Stimulated activated CD8-positive, alpha-beta memory T cell treated with anti-CD3 and anti-CD28 coated beads, Interleukin-2, amount 100 ng/mL, for 48 hours (primary cell): ENCODE measurements at regions not wholly inside any gene's neighbourhood (a gene's known extent, or its start where the extent isn't known, plus 50 kb on each side); places are given as distances from the start of the nearest gene placed in this dataset.
"Not testable (repeated sequence)": the region's sequence is repeated elsewhere in the genome, so short reads cannot be mapped to it uniquely, and the experiment has no call there.

ENCODE experiments used
- DNase-seq, 2 donors: peaks; one replicate each; pipeline ENCODE4 v3.0.0-alpha.2; 2020; ENCODE audit warnings: low read depth in 2 of 2

DNA sequence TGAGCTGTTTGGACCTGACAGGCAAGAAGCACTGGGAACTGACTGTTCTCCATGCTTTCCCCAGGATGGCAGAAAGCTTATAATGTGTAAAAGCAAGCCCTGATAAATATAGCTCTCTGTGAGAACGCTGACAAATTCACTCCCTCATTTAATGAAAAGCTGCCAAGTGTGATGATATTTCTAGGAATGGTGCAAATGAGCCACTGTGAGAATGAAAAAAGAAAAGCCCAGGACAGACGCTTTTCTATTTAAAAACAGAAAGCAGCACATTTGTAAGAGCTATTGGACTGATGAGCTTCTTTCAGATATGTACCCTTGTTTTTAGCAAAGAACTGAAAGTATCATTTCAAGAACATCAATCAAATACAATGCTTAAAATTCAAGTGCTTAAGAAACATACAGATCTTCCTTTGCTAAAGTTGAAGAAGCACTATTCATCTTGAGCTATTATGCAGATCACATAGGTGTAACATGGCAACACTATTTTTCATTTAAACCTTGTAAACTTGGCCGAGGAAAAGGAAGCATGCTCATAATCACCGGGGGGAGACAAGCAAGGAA lies 842.6 kb upstream of the ACO1 start:
- no peak for DNase-seq

DNA sequence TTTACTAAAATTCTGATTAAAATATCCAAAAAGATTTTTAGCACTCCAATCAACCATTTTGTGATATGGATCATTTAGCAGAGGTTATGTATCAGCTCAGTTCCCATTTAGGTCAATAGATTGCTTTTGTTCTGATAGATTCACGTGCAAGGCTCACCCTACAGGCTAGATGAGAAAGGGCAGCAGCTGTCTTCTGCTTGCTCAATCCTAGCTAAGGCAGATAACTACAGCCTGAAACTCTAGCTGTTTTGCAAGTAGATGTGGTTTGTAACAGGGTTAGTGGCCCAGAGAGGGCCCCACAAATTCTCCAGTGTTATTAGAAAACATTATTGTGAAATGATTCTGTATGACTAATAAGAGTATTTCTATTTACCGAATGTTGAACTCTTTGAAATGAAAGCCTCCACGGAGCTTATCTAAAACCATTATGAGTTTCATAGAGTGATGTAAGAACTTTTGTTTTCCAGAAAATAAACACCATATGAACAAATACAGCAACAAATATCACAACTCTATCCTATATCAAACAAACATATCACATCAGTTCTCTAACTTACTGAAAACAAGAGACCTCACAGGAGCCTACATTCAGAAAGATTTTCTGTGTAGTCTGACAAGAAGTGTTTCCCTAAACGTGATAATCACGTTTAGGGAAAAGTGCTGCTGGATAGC lies 841.9 kb upstream of the ACO1 start:
- DNase-seq, result no peak

DNA sequence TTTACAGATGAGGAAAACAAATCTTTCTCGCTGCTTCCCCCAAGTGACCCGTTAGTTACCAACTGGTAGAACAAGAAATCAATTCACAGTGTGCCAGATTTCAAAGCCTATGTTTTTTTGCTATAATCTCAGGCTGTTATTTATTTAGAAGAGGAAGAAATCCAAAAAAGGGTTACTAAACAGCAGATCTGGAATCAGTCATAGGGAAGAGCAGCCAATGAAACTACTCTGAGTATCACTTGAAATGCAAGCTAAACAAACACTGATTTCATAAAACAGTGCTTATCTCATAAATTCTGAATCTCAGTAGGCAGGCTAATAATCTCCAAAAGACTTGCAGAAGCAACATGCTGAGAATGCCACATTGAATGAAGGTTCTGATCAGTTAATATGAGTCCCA lies 829.5 kb upstream of the ACO1 start:
- no peak for DNase-seq

DNA sequence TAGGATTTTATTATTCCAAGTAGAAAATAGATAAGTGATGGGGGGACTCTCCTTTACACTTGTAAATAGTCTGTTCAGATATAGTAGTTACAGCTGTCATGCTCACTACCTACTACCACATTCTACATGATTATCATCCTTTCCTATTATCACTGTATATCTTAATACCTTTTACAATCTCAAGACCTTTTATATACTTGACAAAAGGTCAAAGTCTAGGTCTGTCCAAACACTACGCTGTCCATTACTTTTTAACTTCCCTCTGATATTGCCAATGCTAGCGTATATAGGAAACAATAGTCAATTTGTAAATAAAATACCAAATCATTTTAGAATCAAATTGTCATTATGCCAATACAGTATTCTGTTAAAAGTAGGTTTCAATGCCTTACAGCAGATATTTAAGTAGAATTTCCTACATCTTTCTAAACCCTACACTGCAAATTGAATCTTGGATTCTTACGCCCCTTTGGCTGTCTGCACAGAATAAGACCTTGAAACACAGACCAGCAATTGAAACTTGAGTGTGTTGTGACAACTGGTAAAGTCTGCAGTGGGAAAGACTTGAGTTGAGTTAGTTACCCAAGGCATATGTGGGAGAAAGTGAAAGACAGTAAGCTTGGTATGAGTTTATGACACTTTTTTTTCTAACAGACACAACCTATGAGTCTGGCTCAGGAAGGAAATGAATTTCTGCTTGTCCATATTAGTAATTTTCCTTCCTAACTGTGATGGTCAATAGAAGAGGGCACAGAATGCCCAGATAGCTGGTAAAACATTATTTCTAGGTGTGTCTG lies 827.6 kb upstream of the ACO1 start:
- DNase-seq, result no peak

DNA sequence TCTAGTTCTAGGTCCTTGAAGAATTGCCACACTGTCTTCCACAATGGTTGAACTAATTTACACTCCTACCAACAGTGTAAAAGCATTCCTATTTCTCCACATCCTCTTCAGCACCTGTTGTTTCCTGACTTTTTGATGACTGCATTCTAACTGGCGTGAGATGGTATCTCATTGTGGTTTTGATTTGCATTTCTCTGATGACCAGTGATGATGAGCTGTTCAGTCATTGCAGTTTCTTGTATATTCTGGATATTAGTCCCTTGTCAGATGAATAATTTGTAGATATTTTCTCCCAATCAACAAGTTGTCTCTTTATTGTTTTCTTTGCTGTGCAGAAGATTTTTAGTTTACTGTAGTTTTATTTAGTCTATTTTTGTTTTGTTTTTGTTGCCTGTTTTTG lies 812.3 kb upstream of the ACO1 start:
- not testable (repeated sequence) for DNase-seq

DNA sequence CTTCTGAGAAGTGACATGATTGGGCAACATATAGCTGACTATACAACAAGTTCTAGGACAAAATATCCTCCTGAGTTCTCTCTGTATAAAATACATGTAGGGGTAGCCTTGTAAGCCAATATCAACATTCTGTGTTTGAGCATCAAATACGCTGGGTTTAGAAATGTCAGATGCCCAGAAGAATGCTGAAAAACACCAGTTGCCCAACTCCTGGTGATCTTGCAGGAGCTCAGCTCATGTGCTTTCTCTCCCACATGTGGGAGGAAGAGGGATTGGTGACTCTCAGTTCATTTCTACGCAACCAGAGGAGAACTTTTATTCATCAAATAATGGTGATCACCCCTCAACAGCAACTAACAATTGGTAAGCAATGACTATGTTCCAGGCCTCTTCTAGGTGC lies 810.9 kb upstream of the ACO1 start:
- no peak for DNase-seq

DNA sequence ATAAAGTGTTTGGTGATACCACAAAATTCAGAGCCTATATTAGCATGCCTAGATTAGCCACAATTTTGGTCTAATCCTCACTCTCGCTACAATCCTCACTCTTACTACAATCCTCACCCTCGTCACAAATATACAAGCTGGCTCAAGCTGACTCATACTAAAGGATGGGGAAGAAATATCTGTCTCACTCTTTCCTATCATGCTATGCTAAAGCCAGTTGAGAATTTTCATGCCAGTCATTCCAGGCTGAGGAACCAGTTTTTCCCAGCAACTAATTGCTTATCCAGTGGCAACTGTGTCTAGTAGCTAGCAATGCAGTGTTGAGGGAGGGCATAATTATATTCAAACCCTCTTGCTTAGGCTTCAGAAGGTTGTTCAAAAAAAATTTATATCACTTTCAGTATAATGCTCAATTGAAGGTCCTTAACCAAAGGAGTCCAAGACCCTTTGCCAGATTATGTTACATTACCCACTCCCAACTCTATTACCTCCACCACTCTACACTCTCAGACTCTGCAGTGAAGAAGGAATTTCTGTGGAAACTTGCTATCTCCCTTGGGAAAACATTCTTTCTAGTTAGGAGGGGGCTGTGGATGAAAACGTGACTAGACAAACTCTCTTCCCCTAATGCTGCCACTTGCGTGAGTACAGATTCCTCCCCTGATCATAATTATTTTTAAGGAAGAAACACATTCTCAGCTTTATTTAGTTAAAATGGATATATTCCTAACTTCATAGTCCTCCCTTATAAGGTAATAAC lies 810.3 kb upstream of the ACO1 start:
- no peak for DNase-seq

DNA sequence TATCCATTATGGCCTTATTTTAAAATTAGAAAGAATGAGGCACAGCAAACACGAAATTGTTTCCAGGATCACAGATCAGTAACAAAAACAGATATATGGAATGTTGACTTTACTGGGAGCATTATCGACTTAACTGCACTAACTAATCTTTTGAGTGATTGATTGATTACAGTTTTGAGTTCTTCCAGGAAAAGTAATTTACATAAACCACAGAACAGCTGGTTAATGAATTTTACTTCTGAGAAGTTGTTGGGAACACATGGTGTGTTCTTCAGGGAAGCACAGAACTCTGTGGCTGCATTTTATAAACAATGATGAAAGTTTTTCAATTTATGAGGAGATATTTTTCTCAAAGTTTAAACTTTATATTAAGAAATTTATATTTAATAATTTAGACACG lies 802.4 kb upstream of the ACO1 start:
- DNase-seq, result no peak

DNA sequence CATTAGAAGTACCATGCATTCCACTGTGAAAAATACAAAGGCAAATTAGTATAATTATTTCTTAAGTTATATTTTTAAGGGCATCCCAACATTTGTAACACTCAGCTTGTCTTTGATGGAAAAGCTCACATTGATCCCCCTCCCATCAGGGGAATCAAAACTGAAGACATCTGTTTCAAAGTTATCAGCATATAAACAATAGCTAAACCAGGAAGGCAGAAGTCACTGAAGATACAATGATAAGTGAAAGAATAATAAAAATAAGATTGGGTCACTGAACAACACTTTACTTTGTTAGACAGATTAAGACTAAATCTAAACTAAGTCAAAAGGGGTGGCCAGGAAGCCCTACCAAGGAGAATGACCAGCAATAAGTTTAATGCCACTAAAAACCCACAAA lies 801.9 kb upstream of the ACO1 start:
- no peak for DNase-seq

DNA sequence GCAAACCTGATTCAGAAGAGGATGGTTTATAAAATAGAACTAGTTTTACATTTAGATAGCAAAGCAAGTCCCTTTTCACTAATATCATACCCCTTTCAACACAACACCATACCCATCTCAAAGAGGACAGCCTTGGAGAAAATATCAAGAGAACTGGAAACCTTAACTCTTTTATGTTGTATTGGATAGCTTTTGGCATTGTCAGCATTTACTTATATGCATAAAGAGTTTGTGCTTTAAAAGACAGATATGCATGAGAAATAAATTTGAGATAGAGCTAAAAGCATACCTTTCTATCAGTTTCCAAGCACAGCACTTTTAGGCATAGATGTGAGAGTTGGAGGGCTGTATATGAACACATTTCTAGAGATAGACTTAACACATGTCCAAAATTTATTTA lies 799.3 kb upstream of the ACO1 start:
- no peak for DNase-seq

DNA sequence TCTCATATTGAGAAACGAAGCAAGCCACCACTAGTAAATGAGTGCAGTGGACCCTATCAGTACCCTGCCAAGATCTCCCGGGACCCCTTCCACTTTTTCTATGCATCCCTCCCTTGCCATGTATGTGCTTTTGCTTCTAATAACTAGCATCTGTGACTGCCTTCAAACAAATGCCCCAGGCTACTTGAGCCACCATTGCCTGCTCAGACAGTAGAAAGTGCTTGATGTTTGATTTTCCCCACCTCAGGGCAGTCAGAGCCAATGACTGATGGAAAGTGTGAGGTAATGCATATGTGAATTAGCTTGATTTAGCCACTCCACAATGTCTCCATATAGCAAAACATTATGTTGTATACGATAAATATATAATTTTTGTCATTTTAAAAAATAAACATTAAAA lies 797.3 kb upstream of the ACO1 start:
- DNase-seq, result no peak

DNA sequence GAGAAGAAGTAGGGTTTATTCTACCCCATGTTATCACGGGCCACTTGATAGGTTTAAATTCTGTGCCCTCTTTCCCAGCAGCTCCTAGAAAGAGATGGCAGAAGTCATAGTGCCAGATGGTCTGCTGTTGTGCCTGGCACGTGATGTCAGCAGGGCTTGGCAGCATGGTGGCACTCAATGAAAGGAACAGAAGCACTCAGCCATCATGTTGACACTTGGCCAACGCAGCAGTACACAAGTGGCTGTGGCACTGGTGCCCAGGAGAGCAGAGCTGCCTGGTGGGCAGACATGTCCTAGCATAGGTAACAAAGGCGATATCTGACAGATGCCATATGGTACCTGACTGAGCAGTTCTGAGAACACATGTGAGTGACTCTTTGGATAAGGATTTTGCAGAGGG lies 796.4 kb upstream of the ACO1 start:
- no peak for DNase-seq

DNA sequence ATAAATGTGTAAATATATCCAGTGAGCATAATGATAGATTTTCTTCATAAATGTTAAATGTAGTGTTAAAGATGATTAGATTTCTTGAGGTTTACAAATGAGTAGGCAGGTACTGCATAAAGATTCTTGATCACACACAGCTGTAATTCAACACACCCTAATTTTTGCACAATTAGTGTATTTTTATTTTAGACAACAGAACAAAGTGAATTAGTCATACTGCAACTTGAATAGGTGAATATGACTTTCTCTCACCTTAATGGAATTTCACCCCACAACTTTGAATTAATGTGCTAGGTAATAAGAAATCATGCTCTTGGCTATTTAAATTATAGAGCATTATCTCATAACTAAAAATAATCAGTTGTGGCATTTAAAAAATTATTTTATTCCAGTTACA lies 795.7 kb upstream of the ACO1 start:
- no peak for DNase-seq

DNA sequence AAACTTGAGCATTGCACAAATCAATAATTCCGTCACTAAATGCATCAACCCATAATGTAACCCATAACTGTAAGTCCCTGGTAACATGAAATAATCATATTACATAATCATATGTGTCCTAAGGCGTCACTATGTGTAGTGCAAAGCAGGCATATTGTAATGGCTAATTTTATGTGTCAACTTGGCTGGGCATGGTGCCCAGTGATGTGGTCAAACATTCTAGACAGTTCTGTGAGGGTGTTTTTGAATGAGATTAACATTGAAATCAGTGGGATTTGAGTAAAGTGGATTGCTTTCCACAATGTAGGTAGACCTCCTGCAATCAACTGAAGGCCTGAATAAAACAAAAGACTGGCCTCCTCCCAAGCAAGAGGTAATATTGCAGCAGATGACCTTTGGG lies 794.4 kb upstream of the ACO1 start:
- no peak for DNase-seq

DNA sequence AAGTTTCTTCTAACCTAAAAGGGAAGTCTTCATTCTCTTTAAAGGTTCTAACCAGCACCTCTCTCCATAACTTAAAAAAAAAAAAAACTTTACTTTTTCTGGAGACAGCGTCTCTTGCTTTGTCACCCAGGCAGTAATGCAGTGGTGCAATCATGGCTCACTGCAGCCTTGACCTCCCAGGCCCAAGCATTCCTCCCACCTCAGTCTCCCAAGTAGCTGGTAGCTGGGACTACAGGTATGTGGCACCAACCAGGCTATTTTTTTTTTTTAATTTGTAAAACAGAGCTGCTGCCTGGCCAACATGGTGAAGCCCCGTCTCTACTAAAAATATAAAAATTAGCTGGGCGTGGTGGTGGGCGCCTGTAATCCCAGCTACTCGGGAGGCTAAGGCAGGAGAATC lies 787.4 kb upstream of the ACO1 start:
- DNase-seq, result not testable (repeated sequence)

DNA sequence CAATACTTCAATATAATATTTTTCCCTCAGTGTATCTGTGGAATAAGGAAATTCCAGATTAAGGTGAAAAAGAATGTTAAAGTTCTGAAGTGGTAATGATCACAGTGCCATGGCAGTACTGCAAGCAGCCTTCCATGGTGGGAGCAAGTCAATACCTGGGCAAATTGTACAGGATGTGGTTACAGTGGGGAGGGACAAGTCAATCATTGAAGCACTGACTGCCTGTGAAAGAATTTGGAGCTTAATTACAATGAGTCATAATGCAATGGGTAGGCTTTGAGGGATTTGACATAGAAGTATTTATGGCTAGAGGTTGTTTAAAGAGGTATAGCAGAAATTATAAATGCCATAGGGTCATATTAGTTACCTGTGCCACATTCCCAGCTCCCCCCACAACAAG lies 786.5 kb upstream of the ACO1 start:
- DNase-seq, result no peak

DNA sequence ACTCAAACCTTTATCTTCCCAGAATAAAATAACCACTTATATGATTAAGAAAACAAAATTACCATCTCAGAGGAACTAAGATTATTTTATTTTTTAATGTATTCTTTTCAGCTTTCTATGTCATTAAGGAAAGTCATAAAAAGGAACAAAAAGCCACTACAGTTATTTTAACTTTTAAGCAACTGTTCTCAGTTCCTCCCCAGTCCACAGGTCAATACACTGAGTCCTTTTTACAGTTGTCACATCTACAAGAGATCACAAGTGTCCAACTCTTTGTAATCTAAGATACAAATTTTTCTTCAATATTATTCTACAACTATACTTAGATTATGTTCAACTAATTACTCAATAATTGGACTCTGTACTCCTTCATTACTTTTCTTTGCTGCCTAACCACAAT lies 782.8 kb upstream of the ACO1 start:
- no peak for DNase-seq

DNA sequence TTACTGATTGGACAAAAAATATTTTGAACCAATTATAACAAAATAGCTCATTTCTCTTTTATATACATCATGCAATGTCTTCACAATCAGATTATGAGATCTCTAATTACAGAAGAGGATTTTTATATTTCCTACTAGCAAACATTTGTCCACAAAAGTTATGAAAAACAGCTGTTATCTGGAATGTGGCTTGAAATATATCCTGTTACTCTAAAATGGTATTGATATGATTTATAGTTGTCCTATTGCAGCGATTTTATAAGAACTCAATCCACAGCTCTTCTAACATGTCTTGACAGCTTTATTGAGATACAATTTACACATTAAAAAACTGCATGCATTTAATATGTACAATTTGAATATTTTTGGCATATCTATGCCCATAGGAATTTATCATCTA lies 779.9 kb upstream of the ACO1 start:
- DNase-seq, result no peak

DNA sequence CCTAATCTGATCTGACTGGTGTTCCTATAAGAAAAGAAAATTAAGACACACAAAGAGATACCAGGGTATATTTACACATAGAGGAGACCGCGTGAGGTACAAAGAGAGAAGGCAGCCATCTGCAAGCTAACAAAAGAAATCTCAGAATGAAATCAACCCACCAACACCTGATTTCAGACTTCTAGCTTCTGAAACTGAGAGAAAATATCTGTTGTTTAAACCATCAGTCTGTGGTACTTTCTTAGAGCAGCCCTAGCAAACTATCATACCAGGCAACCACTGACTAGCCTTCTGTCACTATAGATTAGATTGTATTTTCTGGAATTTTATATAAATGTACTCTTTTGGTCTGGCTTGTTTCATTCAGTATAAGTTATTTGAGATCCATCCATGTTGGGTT lies 779.3 kb upstream of the ACO1 start:
- no peak for DNase-seq

DNA sequence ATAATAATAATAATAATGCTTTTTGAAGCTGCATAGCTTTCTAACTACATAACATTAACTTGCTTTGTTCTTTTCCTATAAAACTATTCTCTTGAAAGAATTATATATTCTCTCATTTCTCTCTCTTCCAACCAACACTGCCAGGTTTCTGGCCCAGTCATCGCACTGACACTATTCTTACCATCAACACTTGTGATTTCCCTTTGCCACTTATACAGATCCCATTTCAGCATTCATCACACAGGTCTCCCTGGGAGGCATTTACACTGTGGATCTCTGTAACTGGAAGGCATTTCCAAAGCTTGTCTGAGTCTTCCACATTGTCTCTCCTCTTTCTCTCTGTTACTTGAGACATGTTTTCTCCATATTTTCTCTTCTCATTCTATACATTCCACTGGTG lies 777.8 kb upstream of the ACO1 start:
- no peak for DNase-seq

DNA sequence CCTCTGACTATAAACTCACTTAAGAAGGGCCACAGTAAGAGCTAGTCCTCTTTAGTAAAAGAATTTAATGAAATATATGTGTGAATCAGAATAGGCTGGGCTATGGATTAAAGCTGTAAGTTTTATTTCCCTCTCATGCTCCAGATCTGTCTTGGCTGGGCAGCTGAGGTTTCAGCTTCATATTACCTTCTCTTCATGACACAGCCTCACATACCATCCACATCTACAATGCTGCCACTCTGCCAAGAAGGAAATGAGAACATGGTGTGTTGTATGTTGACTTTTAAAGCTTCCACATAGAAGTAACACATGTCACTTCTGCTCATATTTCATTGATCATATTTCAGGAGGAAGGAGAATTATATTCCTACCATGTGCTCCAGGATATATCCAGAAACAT lies 776.0 kb upstream of the ACO1 start:
- DNase-seq, result no peak

DNA sequence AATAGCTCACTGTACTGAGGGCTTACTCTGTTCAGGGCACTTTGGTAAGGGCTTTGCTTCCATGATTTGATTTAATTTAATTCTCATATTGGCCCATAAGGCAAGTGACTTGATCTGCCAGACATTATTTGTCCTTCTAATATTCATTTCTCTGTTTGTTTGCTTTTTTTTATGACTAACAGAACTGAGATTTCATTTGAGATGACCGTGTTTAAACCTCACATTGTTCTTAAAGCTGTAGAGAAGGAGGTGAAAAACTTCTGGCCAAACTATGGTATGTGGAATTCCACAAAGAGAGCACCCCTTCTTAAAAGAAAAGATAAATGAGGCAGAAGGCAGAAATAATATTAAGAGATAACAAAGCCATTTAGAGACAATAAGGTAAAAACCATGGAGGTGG lies 775.6 kb upstream of the ACO1 start:
- DNase-seq, result no peak
